Pulmonary artery endothelial cell (primary cell): ENCODE measurements at regions not wholly inside any gene's neighbourhood (a gene's known extent, or its start where the extent isn't known, plus 50 kb on each side); places are given as distances from the start of the nearest gene placed in this dataset.
"Not testable (repeated sequence)": the region's sequence is repeated elsewhere in the genome, so short reads cannot be mapped to it uniquely, and the experiment has no call there.

Experiments used
- DNase-seq: peaks from one replicate; pipeline ENCODE4 v3.0.0-alpha.2; 2011; ENCODE audit warnings: low read depth, low spot score

- no peak for DNase-seq
Observed at GRCh38 chr5:124551939-124552279, 194.5 kb downstream of the ZNF608 start.

- no peak for DNase-seq
Observed at GRCh38 chr5:124550731-124551130, 195.7 kb downstream of the ZNF608 start.

GRCh38 chr5:124549891-124550436, 196.5 kb downstream of the ZNF608 start:
- DNase-seq, result no peak

GRCh38 chr5:124546643-124547042, 199.8 kb downstream of the ZNF608 start:
- DNase-seq, result no peak

GRCh38 chr5:124544366-124545055, 201.9 kb downstream of the ZNF608 start:
- no peak for DNase-seq

- DNase-seq, result no peak
Observed at GRCh38 chr5:124538931-124539330, 207.5 kb downstream of the ZNF608 start.

DNA sequence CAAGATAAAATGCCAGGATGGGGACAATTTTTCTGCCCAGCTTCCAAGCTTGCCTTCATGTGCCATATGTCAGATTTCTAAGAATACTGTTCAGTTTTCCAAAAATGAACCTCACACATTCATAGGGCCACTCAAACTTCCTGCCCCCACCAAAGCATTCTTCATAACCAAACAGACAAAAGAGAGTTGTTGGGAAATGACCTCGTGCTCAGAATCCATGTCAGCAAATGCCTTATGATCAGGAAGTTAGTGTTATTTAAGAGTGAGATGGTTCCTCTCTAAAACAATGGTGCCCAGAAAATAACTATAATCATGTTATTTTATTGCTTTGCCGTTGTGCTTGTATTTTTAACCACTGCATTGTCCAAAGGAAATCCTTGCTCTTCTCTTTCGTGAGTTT, 208.2 kb downstream of the ZNF608 start:
- peak; percentile 84 for DNase-seq

GRCh38 chr5:124537522-124537921, 208.9 kb downstream of the ZNF608 start:
- DNase-seq, result no peak

- DNase-seq, result no peak
Observed at GRCh38 chr5:124537107-124537506, 209.3 kb downstream of the ZNF608 start.

DNA sequence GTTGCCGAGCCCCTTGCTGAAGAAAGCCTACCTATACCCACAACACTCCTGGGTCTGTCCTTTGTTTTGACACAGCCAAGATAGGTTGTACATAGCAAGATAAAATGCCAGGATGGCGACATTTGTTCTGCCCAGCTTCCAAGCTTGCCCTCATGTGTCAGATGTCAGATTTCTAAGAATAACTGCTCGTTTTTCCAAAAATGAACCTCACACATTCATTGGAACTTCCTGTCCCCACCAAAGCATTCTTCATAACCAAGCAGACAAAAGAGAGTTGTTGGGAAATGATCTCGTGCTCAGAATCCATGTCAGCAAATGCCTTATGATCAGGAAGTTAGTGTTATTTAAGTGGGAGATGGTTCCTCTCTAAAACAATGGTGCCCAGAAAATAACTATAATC, 210.1 kb downstream of the ZNF608 start:
- DNase-seq, result peak; percentile 85

- DNase-seq, result no peak
Observed at GRCh38 chr5:124530916-124531315, 215.5 kb downstream of the ZNF608 start.

DNA sequence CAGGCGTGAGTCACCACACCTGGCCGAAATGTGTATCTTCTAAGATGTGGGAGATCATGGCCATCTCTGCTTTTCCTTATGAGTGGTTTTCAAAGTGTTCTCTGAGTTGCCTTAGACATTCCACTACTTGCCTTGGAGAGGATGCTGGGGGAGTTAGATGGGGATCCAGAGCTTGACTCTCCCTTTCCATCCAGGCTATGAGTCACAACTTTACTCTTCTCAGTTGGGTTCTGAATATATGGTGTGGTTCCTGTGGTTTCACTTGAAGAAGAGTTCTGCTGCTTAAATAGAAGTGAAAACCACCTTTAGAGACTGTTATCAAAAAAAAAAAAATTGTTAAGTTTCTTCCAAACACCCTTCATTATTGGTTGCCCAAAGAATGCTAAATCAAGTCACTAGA, 217.6 kb downstream of the ZNF608 start:
- DNase-seq, result no peak

DNA sequence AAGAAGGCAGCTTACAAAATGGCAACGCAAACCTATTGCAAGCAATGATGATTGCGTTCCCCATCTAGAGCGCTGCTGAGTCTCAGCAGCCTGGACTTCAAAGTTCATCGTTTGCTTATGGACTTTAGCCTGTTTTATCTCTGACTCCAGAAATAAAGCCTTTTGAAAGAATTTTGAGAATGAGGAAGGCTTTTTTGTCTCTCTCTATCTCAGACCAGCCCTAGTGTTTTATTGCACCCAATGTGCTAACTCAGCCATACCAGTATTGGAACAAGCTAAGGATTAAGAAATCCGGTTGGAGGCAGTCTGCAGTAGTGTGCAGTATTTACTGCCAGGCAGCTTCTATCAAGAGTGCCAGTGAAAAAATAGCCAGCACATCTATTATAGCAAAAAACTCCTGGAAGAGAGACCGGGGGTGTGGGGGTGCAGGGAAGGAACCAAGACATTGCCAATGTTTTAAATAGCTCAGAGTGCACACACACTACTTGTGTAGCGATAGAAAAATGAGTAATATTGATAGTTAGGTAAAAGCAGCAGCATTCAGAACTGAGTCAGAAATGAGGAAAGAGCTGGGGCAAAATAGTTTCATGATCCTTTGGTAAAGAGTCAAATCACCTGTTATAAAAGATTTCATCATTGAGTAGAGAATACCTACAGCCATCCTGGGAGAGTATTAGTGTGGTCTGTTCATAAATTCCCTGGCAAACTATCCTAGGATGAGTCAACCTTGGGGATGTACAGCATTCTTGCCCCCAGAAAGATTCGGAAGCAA, 219.0 kb downstream of the ZNF608 start:
- DNase-seq, result no peak

GRCh38 chr5:124526079-124526478, 220.4 kb downstream of the ZNF608 start:
- not testable (repeated sequence) for DNase-seq

DNA sequence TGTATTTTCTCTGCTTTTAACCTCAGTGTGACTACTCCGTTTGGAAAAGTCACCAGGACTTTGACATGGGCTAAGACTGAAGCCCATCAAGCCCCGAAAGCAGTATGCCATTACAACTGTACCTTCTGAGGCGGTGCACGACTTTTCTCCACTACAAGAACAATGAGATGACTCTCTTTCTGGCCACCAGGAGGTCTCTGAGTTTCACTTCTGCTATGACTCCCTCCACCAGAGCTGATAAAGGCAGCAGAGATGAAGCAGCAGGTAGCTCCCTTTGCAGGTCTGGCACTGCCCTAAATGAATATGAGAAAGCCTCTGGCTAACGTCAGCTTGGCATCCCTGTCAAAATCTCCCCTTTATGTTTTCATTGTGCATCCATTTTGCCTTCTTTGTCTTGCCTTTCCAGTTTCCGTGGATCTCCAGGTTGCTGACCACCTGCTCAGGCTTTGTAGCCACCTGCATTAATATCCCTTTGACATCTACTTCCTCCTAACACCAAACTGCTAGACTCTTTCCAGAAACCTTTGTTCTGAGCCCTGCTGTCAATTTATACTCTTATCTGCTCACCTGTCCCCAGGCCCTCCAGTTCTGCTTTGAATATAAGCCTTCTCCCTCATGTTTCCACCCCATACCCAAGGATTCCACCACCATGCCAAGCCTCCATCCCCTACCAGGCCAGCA, 221.7 kb downstream of the ZNF608 start:
- no peak for DNase-seq

DNA sequence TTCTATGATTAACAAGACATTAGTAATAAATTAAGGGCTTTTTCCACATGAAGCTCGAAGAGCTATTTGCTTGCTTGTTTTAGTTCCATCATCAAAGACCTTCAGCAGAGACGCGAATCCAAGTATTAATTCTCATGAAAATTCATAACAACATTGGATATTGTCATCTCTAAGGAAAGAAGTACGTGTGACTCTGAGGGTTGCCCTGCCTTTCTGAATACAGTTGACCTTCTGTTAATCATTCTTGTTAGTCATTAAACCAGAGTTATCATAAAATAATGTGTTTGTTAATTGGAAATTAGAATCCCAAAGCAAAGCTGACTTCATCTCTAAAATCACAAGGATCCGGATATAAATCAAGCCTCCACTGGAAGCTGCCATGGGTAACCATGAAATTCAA, 222.5 kb downstream of the ZNF608 start:
- DNase-seq, result no peak

DNA sequence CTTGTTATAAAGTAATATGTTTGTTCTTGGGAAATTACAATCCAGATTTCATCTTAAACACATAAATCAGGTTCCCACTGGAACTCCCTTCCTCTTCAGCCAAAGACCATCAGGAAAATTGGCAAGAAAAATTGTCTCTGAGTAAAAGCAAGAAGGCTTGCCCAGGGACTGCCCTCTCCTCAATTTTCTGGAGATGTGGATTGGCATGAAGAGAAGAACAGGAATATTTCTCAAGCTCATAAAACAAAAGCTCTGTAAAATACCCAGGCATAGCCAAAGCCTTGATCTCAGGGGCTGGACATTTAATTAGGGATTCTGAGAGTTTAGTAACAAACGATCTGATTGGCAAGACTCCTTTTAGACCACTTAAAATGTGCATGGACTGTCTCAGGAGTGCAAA, 223.4 kb downstream of the ZNF608 start:
- no peak for DNase-seq

- no peak for DNase-seq
Observed at GRCh38 chr5:124521461-124522230, 224.8 kb downstream of the ZNF608 start.

DNA sequence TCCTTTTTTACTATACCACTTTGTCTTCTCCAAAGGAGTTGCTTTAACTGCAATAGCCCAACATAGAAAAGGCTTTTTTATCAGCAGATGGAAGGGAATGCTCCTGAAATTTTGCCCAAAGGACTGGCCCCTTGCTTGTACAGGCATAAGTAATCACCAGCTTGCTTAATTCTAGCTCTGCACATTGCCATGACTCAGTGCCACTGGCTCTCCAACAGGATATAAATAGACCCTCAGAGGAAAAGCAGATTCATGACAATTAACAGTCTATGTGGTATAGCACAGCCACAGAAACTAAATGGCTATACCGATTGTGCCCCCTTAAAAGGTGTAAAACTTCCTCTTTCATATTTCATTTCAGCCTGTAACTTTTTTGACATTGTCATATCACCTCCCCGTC, 227.0 kb downstream of the ZNF608 start:
- DNase-seq, result no peak

GRCh38 chr5:124516567-124516966, 229.9 kb downstream of the ZNF608 start:
- no peak for DNase-seq

DNA sequence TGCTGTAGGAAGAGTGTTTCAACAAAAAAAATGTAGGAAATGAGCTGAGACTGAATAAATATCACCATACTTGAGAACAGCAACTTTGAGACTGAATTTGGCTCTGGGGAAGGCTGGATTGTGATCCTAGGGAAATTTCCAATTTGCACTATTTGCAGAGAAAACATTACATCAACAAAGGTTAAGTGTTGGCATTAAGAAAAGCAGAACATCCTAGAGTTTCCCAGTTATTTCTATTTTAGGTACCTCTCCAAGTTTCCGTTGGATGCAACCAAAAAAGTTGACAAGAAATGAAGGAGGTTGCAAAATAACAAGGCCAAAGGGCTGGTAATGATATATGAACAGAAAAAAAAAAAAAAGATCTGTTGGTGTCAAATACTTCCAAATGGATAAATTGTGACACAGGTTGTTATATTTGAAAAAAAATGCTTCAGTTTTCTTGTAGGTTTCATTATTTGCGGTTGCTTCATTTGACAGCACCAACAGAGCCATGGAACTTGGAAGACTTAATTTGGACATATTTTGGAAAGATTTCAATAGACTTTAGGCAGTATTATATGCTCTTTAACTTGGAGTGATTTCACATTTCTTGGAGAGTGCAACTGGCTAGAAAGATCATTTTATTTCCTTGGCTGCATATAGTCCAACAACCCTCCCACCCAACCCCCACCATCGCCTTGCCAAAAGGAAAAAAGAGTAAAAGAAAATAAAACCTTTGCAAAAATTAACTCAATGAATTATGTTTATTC, 230.8 kb downstream of the ZNF608 start:
- DNase-seq, result no peak
